ENCODE measurements at regions not wholly inside any gene's neighbourhood (a gene's known extent, or its start where the extent isn't known, plus 50 kb on each side); places are given as distances from the start of the nearest gene placed in this dataset.
"Not testable (repeated sequence)": the region's sequence is repeated elsewhere in the genome, so short reads cannot be mapped to it uniquely, and the experiment has no call there.

- DNase-seq (ENCODE audit: low read depth in 2 of 2) = no peak
These were observed 208.7 kb downstream of the SOX2 start for GRCh38 chr3:181920409-181920808.

DNA sequence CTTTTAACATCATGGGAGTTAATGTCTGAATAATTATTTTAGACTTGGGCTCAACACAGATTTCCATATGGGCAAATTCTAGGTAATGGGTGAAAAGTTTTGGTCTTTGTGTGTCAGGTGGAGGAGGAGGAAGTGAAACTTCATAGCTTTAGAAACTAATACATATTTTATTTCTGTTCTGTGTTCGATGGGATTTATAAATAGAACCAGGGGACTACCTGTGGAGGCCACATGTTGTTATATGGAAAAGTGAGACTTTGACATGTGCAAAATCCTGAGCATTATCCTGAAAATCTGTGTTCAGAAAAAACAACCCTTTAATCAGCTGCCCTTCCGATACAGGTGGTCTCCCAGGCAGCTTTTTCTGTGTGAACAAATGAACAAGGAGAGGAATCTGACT is 209.5 kb downstream of the SOX2 start:
- DNase-seq (ENCODE audit: low read depth in 2 of 2) = no peak

DNA sequence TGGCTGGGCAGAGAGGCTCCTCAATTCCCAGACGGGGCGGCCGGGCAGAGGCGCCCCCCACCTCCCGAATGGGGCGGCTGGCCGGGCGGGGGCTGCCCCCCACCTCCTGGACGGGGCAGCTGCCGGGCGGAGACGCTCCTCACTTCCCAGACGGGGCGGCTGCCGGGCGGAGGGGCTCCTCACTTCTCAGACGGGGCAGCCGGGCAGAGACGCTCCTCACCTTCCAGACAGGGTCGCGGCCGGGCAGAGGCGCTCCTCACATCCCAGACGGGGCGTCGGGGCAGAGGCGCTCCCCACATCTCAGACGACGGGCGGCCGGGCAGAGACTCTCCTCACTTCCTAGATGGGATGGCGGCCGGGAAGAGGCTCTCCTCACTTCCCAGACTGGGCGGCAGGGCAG is 214.1 kb downstream of the SOX2 start:
- DNase-seq (ENCODE audit: low read depth in 2 of 2) = not testable (repeated sequence)

DNA sequence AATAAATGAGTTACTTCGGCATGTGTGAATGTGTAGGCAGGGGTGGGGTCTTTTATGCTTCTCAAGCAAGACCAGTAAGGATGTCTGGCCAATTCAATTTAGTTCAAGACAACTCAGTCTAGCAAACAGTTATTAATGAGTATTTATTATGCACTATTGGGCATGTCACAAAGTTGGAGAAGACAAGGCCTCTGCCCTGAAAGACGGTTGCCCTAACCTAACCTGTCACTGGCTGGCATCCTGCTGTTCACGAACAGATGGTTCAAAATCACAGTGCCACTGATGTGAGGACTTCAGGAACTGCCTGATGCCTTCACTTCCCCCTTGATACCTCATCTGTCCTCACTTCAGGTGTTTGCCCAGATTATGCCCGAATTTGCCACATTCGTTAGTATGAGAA is 217.8 kb downstream of the SOX2 start:
- no peak for DNase-seq (ENCODE audit: low read depth in 2 of 2)

DNA sequence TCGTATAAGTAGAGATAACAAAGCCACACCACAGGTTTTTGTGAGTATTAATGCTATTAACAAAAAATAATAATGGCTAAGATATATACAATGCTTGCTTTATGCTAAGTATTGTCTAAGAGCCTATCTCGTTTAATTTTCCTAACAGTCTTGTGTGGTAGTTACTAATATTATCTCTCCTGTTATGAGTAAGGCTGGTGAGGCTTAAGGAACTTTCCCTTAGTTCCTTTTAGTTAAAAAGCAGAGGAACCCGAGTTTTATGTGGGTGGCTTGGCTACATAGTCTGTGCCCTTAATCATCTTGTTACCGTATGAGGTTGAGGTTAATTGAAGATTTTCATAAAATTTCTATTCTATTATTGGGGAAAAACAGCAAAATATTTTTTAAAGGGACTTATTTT is 218.4 kb downstream of the SOX2 start:
- DNase-seq (ENCODE audit: low read depth in 2 of 2) = no peak

GRCh38 chr3:181932039-181932438 is 220.3 kb downstream of the SOX2 start:
- DNase-seq (ENCODE audit: low read depth in 2 of 2) = no peak

- no peak for DNase-seq (ENCODE audit: low read depth in 2 of 2)
These were observed 221.4 kb downstream of the SOX2 start for GRCh38 chr3:181933052-181933618.

DNA sequence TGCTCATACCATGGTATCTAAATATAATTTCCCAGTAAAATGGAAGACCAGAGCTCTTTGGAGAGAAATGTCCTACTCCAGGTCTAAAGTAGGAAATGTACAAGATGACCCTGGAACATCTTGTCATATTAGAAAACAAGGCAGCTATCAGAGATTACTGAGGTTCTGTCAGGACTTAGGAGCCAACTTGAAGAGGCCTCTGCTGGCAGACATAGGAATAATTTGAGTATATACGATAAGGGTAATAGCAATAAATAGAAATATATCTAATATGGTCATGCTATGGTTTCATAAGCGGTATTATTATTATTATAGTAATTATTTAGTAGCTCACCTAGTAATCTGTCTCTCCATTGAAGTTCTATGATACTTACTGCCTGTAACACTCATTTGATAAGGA is 224.2 kb downstream of the SOX2 start:
- DNase-seq (ENCODE audit: low read depth in 2 of 2) = no peak

- no peak for DNase-seq (ENCODE audit: low read depth in 2 of 2)
These were observed 225.0 kb downstream of the SOX2 start for GRCh38 chr3:181936774-181937173.

- not testable (repeated sequence) for DNase-seq (ENCODE audit: low read depth in 2 of 2)
These were observed 226.9 kb downstream of the SOX2 start for GRCh38 chr3:181938580-181938979.

GRCh38 chr3:181940703-181941102 is 229.0 kb downstream of the SOX2 start:
- DNase-seq (ENCODE audit: low read depth in 2 of 2) = no peak

GRCh38 chr3:181941250-181941649 is 229.5 kb downstream of the SOX2 start:
- DNase-seq (ENCODE audit: low read depth in 2 of 2) = no peak

GRCh38 chr3:181943285-181943684 is 231.6 kb downstream of the SOX2 start:
- DNase-seq (ENCODE audit: low read depth in 2 of 2) = no peak

DNA sequence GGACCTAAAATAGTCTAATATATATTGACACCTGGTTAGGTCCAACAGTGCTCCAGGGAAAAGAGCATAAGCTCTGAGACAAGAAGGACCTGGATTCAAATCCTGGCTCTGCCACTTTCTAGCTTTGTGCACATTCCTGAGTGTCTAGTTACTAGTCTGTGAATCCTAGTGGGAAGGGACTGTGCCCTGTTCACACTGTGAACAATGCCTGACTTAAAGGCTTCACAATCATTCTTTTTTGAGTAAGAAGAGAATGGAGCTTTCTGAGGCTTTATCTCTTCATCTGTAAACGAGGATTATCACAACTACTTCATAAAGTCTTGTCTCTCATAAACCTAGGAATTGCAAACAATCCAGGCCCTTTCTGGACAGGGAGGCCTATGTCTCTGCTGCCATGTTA is 235.9 kb downstream of the SOX2 start:
- DNase-seq (ENCODE audit: low read depth in 2 of 2) = no peak

DNA sequence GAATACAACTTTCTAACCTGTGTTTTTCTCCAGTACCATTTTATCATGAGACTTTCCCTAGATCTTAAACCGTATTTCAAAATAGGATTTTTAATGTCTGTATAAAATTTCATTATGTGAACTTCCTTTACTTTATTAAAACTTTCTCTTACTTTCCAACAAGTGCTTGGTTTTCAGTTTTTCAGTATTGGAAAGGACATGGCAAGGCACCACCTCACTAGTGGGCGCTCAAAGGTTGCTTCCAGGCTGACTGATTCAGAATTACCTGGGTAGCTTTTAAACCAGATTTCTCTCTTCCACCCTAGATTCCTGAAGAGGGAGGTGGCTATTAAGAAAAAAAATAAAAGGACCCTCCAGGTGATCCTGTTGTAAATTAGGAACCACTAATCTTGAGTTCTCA is 236.6 kb downstream of the SOX2 start:
- DNase-seq (ENCODE audit: low read depth in 2 of 2) = no peak

- no peak for DNase-seq (ENCODE audit: low read depth in 2 of 2)
These were observed 240.5 kb downstream of the SOX2 start for GRCh38 chr3:181952221-181952620.

- no peak for DNase-seq (ENCODE audit: low read depth in 2 of 2)
These were observed 241.2 kb downstream of the SOX2 start for GRCh38 chr3:181952929-181953328.

GRCh38 chr3:181955566-181955965 is 243.8 kb downstream of the SOX2 start:
- no peak for DNase-seq (ENCODE audit: low read depth in 2 of 2)

DNA sequence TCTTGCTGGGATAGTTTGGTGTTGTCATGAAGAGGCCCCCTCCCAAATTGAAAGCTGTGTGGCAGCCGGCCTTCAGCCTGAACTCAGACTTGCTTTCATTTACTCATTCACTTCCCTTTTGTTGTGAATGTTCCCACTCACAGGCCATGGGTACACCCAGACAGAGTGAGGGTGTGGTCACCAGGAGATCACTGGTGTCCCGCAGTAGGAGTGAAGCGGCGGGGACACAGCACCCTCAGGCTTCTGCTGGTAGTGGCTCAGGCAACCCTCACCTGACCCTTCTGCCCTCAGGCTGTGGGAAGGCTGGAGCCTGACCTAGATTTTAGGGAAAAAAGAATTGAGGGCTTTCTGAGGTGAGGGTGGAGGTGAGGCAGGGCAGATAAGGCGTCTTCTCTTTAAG is 244.4 kb downstream of the SOX2 start:
- DNase-seq (ENCODE audit: low read depth in 2 of 2) = no peak

GRCh38 chr3:181966393-181966792 is 254.7 kb downstream of the SOX2 start:
- no peak for DNase-seq (ENCODE audit: low read depth in 2 of 2)

GRCh38 chr3:181969925-181970324 is 258.2 kb downstream of the SOX2 start:
- DNase-seq (ENCODE audit: low read depth in 2 of 2) = no peak

GRCh38 chr3:181971424-181971823 is 259.7 kb downstream of the SOX2 start:
- DNase-seq (ENCODE audit: low read depth in 2 of 2) = no peak

GRCh38 chr3:181974198-181974597 is 262.5 kb downstream of the SOX2 start:
- DNase-seq (ENCODE audit: low read depth in 2 of 2) = no peak

GRCh38 chr3:181976526-181976925 is 264.8 kb downstream of the SOX2 start:
- DNase-seq (ENCODE audit: low read depth in 2 of 2) = no peak

DNA sequence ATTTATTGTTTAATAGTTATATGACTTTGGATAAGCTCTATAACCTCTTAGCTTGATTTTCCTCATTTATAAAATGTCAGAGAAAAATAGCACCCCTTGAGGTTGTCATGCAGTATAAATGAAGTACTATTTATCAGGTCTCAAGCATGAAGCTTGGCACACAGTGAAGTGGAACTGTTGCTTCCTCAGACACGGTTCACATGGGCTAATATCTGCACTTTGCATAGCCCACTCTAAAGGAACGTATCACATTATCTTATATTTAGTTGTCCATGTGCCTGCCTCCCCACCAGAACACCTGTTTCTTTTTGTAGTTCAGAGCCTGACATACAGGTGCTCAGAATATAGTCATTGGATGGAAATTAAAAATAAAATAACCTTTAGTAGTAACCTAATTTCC is 273.7 kb downstream of the SOX2 start:
- no peak for DNase-seq (ENCODE audit: low read depth in 2 of 2)
